ENCODE measurements at regions not wholly inside any gene's neighbourhood (a gene's known extent, or its start where the extent isn't known, plus 50 kb on each side); places are given as distances from the start of the nearest gene placed in this dataset.

DNA sequence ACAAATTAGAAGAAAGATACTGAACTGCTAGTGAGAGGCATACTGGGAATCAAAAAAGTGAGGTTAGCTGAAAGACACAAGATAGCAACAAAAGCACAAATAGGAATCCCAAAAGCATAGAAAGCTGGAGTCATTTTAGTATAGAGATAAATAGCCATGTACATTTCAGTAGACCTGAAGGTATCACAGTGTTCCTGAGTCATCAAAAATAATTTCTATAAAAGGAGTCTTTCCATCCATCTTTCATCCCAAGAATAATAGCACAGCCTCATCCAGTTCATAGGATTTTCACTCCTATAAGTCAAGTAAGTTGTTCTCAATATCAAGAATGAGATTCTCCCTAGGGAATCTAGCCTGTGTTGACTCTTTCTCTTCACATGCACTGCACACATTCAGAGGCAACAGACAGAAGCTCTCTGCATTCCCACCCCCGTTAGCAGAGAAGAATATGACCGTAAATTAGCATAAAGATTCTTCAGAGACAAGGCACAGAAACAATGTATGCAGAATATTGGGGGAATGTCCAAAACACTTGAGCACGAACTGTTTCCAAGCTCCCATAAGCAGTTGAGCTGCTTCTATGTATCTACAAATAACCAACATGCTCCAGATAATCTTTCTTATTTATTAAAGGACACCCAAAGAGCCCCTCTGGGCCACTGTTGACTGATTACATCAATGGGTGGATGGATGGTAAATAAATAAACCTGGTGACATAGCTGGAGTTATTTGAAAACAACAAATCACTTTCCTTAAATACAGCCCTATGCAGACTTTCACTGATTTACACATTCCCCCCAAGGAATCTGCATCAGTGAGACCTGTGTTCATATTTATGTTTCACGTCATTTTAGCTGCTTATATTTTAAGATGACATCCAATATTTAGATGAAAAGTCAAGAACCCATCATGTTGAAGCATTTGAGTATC lies 174.5 kb upstream of the PKDCC start:
- DNase-seq (ENCODE audit: low read depth in 1 of 2, low spot score in 1 of 2), result no peak

DNA sequence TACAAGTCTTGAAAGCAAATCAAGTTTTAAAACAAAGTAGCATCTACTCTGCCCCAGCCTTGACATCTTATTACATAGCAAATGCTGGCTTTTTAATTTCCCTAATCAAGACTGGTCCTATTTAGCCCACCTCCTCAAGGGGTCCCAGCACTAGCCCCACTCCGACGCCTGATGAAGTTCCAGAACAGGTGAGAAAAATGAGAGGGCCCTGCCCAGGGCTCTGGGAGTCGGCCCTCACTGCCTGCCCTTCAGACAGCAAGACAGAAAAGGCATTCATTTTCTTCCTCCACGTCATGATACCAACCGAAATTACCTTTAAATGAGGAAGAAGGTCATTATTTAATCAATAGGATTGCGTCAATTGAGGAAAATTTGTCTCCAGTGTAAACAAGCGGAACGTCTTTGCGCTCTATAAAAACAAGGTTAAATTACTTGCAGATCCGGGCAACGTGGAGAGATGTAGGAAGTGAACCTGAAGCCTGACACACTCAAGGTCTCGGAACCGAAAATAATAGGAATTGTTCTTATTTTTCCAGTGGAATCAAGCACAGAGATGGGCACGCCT lies 170.6 kb upstream of the PKDCC start:
- DNase-seq (ENCODE audit: low read depth in 1 of 2, low spot score in 1 of 2), result no peak

DNA sequence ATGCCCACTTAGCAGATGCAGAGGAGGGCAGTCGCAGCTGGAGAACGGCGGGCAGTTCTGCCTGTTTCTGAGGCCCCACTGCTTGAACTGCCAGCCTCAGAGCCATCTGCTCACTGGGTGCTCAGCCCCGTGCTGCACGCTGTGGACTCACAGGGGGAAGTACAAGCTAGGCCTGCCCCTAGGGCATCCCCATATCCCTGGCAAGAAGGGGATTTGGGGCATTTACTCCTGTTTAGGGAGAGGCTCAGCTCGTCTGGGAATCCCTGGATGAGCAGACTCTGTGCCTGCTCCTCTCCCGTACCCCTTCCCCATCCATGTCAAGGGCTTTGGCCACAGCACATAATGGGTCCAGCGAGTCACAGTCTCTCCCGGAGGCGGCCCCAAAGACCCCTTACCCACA lies 169.8 kb upstream of the PKDCC start:
- DNase-seq (ENCODE audit: low read depth in 1 of 2, low spot score in 1 of 2), result no peak

DNA sequence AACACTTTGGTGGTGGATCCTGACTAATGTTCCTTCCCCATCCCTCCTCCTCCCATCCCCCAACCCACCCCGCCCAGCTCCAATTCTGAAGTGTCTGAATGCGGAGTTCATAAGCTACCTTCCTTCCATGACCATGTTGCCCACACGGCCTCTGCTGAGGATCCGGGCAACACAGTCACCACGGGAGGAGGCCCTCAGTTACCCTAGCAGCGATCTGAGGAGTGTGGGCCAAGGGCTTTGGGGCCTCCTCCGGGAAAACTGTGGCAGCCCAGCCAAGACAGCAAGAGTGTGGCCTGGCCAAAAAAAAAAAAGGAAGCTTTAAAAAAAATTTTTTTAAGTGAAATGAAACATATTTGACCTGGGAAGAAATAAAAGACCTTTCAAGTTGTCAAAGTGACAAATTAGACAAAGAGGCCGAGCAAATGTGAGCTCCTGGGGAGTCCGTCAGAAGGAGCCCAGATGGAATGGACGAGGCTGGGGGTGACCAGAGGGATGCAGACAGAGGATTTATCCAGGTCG lies 169.0 kb upstream of the PKDCC start:
- DNase-seq (ENCODE audit: low read depth in 1 of 2, low spot score in 1 of 2), result no peak

DNA sequence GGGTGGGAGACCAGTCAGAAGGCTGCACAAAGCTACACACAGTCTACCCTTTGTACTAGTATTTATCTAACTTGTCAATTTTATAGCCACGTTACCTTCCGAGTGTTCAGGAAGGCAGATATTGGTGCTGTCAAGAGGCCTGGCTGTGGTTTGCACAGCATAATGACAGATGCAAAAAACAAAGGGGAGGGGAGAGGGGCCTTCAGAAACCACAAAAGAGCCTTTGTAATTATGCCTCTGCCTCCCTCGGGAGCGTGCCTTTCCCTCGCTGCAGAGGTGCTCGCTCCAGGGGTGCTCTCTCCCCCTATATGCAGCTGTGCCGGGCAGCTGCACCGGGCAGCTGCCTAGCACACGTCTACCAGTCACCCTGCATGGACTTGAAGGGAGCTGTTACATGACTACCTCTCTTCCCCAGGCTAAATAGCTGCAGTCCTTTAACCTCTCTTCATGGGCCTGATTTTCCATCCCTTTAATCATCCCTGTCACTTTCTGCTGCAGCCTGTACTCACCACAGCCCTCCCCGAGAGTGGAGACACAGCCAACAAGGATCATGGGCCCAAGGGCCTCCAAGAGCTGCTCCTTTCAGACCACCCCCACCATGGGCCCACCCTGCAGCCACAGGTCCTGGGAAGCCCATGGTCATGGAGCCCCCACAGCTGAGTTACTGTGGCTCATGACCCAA lies 168.4 kb upstream of the PKDCC start:
- DNase-seq (ENCODE audit: low read depth in 1 of 2, low spot score in 1 of 2), result no peak

DNA sequence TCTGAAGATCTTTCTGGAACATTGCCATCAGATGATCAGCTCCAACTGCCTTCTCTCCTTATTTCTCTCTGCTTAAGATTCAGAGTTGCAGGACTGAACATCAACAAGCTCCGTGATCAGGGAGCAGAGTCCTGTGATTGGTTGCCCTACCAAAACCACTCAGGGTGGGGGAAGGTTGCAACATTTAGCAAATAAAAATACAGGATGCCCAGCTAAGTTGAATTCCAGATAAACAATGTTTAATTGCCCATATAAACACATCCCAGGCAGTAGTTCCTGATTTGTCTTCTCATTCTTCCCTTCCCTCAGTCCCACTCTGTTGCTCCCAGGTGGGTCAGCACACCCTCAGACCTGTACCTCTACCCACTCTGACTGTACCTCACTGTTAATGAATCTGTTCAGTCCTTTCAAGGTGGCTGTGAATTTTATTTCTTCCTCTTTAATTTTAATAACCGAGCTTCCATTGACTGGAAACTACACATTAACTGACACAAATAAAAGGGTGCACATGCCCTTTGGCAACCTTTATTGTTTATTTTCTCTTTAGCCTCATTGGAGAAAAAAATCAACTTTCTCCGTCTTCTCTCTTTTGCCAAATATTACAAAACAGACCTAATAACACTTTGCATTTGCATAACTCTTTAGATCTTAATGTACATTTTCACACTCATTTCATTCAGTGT lies 167.1 kb upstream of the PKDCC start:
- DNase-seq (ENCODE audit: low read depth in 1 of 2, low spot score in 1 of 2), result no peak

DNA sequence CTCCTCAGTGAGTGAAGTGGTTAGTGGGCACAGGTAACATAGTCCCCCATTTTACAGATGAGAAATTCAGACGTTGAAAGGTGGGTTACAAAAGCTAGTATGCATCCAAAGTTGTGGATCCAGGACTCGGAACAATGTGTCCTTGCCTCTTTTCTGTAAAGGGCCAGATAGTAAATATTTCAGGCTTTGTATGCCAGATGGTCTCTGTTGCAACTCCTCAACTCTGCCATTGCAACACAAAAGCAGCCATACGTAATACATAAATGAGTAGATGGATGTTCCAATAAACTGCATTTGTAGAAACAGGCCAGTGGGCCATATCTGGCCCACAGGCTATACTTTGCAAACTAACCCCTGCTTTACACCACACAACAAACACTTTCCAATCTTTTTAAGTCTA lies 166.6 kb upstream of the PKDCC start:
- DNase-seq (ENCODE audit: low read depth in 1 of 2, low spot score in 1 of 2), result no peak

DNA sequence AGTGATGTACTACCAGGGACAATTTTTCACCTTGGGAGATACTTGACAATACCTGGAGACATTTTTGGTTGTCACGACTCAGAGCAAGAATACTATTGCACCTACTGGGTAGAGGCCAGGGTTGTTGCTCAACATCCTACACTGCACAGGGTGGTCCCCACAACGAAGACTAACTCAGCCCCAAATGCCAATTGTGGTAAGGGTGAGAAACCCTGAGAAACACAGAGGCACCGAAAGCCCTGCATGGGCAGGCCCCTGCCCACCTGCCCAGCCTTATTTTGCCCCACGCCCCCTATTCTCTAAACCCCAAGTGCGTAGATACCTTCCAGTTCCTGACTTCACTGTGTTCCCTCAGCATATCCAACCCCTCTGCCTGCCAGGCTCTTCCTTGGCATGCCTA lies 163.1 kb upstream of the PKDCC start:
- DNase-seq (ENCODE audit: low read depth in 1 of 2, low spot score in 1 of 2), result no peak

DNA sequence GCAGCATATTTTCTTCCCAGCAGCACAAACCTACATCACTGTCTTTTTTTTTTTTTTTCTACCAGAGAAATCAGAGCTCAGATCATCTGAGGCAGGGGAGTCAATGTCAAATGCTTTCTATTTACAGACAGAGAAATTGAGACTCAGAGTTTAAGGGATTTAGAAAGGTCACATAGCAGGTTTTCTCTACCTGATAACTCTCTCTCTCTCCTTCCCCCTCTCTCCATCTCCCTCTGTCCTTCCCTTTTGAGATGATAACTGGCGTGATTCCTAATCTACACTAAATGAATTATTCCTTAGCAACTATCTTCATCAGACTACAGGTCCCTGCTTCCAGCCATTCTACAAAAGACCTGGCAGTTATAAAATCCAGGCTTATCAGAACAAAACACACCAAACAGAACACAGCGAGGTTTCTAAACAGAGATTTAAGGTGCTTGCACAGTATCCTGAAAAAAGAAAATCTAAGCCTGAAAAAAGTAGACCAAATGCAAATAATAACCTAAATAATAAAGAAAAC lies 161.6 kb upstream of the PKDCC start:
- DNase-seq (ENCODE audit: low read depth in 1 of 2, low spot score in 1 of 2), result no peak

DNA sequence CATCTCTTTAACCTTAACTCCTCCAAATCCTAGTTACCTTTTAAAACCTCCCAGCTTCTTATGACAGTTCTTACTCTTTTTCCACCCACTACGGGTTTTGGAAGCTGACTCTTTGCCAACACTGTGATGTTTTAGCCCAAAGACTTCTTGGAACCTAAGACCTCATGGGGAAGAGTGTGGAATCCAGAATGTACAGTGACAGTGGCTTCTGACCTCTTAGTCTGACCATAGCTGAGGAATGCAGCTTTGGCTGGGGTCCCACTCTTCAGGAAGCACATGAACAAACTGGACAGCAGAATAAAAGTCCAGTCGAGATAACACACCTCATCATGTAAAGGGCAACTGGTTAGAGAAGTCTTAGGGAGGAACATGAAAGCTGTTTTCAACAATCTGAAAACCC lies 161.1 kb upstream of the PKDCC start:
- no peak for DNase-seq (ENCODE audit: low read depth in 1 of 2, low spot score in 1 of 2)

DNA sequence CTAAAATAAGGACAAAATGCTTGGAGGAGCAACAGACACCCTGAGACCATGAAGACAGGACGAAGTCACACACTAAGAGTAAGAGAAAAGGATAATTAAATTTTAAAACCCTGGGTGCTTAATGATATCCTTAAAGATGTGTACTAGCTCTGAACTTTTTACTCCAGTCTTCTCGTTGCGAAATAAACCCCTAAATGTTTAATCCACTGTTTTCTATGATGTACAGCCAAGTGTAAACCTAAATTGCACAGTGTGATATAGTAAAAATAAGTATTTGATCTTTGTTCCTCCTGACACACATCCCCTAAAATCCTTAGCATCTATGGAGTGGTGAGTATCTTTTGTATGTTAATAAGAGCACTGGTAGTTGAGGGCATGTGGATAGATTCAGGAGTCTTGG lies 157.5 kb upstream of the PKDCC start:
- no peak for DNase-seq (ENCODE audit: low read depth in 1 of 2, low spot score in 1 of 2)

DNA sequence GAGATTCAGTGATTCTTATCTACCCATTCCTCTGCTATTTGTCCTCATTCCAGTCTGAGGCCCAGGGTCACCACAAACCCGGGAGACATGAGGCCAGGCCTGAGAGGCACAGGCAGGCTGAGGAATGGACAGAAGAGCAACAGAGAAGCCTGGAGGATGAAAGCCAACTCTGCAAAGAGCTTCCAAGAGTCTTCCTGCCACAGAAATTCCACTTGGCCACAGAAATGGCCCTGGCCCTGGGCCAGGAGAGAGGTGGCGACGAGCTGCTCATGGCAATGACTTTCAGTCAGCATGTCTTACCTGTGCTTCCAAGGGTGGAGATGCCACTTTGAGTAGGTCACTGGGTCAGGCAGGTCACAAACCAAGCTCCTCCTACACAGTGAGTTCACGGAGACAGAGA lies 155.3 kb upstream of the PKDCC start:
- no peak for DNase-seq (ENCODE audit: low read depth in 1 of 2, low spot score in 1 of 2)

DNA sequence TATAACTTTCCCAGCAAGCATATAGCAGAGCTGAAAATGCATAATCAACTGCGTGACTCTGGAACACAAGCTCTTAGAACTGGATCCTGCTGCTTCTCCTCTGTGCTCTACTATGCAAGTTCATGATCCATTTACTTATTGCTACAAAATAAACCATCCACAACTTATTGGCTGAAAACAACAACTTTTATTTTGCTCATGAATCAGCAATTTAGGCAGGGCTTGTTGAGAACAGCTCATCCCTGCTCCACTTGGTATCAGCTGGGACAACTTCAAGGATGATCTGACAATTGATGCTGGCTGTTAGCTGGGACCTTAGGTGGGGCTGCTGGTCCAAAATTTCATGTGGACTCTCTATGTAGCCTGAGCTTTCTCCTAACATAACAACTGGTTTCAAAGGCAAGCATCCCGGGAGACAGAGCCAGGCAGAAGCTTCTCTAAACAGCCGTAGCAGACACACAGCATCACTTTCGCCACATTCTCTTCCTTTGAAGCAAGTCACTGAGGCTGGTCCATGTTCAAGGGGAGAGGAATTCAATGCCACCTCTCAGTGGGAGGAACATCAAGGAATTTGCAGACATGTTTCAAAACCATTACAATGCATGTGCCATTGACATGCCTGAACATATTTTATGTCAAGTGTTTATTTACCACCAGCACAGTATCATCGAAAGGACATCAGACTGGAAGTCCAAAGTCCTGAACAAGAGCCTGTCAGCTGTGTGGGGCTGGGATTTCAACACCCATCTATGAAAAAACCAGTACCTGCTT lies 153.1 kb upstream of the PKDCC start:
- no peak for DNase-seq (ENCODE audit: low read depth in 1 of 2, low spot score in 1 of 2)

DNA sequence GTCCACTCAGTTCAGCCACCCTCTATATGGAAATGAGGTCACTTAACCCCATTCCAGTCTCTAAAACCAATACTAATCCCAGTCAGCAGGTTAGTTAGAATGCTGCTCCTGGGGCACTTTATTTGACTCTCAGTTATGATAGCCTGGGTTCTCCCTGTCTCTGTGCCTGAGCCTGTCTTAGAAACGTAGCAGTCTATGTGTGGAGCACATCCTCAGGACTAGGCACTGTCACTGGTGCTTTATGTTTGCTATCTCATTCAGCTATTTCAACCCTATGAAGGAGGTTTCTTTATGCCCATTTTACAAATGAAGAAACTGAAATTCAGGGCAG lies 152.5 kb upstream of the PKDCC start:
- no peak for DNase-seq (ENCODE audit: low read depth in 1 of 2, low spot score in 1 of 2)

DNA sequence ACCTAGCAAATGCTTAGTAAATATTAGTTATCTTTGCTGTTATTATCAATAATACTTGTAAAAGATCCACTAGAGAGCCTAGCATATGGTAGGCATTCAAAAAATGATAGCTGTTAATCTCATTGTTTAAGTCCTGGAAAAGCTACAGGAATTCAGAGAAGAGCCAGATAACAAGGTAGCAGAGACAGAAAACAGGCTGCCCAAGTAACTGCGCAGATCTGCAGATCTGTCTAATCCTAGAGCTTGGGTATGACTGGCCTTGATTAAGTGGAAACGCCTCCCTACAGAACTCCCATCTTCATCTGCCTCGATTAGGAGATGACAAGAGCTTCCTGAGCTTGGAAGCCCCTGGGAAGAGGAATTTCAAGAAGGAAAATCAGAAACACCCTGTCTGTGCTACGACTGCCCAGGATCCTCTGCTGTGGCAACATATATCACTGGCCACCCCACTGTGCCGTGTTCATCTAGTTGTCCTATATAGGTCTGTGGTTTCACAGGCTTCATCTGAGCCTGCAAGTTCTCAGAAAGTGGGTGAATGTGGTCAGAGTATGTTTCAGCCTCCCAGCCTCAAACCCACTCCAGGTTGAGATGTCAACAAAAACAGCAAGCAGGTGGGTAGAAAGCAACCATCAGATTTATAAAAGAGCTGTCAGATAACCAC lies 151.5 kb upstream of the PKDCC start:
- DNase-seq (ENCODE audit: low read depth in 1 of 2, low spot score in 1 of 2), result no peak

DNA sequence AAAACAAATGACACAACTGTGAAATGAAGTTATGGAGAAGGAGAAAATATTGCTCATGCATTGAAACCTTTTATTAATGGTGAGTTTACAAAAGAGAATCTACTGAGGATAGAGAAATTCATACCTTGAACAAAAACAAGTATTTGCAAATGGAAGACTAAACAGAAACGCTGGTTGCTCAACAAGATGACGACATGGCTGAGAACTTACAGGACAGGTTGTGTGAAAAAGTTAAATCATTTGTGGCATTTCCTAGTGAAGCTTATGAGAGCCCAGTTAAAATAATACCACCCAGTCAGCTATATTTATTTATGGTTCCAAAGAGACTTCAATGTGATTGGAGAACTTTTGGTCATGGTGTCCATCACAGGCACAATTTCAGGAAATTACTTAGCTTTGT lies 148.6 kb upstream of the PKDCC start:
- no peak for DNase-seq (ENCODE audit: low read depth in 1 of 2, low spot score in 1 of 2)

DNA sequence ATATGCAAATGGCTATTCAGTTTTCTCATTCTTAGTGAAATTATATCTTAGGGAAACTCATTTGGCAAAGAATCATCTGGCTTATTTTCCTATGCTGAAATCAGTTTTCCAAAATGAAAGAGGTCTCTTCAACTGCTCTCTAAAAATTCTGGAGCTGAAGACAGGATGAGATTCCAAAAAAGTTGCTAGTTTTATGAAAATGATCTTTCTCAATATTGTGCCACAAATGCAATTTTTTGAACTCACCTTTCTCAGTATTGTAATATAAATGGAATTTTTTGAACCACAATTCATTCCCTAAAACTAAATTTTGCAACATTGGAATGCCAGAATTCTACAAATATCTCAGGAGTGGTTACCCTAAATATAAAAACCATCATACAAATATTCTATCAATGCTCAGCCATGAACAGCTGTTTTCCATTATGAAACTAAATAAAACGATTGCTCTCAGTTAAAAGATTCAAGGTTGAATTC lies 147.7 kb upstream of the PKDCC start:
- no peak for DNase-seq (ENCODE audit: low read depth in 1 of 2, low spot score in 1 of 2)

DNA sequence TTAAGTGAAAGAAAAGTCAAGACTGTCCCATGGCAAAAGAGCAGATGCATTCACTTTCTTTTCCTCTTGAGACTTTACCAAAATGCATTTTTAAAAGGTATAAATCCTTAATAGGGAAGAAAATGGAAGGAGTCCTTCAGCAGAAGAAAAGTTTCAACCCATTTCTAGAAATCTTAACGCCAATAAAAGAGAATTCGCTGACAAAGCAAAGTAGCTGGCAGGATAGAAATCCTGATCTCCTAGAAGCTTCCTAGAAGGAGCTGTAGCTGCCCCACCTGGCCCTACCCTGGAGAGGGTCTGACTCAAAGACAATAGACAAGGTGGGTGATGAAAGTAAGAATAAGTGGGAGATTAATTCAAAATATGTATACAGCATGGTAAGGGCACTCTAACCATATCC lies 144.9 kb upstream of the PKDCC start:
- DNase-seq (ENCODE audit: low read depth in 1 of 2, low spot score in 1 of 2), result no peak

DNA sequence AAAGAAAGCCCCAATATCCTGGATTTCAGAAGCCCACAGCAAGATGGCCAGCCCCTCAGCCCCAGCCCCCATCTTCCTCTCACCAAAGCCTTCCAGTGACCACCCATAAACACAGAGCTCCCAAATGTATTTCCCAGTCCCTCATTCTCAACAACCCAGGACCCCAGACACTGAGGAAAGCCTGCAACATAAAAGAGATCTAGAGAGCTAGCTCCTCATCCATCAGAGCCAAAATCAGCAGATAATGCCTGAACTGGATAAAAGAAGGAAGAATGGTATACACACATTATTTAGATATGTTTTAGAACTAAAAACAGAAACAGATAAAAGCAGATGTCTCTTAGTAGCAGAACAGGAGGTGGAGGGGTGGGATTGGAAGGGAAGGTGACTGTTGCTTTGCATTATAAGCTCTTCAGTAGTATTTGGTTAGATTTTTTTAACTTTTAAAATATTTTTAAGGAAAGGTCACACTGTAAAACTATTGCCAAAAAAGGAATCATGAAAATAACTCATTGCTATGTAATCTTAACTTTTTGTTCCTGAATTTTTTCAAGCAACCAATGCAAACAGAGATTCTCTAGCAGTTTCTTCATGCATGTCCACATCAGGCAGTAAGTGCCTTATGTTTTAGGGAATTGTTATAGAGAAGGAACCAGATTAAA lies 144.2 kb upstream of the PKDCC start:
- no peak for DNase-seq (ENCODE audit: low read depth in 1 of 2, low spot score in 1 of 2)

DNA sequence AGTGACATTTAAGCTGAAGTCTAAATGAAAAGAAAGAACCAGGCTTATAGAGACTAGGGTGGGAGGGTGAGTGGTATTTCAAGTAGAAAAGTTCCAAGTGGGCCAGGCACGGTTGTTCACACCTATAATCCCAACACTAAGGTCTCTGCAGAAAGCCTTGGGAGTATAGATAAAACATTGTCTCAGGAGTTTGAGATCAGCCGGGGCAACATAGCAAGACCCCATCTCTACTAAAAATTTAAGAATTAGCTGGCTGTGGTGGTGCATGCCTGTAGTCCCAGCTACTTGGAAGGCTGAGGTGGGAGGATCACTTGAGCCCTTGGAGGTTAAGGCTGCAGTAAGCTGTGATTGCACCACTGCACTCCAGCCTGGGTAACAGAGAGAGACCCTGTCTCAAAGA lies 143.4 kb upstream of the PKDCC start:
- DNase-seq (ENCODE audit: low read depth in 1 of 2, low spot score in 1 of 2), result no peak
